ENCODE measurements at regions not wholly inside any gene's neighbourhood (a gene's known extent, or its start where the extent isn't known, plus 50 kb on each side); places are given as distances from the start of the nearest gene placed in this dataset.

- Histone ChIP-seq H3K27ac (ENCODE audit: low read depth, low read length) (no peak overlapping the region), H3K4me1 (ENCODE audit: control insufficient read depth, insufficient read depth, low read length) (peaks cover 14% of the 10 kb centered on the region; the same call in 1 of the 2 replicates), H3K9ac (ENCODE audit: low read depth, low read length) (no peak overlapping the region), H3K27me3 (ENCODE audit: control insufficient read depth, insufficient read depth, low read length) (no peaks in the 10 kb centered on the region), H3K9me3 (ENCODE audit: control insufficient read depth, insufficient read depth, low read length) (no peaks in the 10 kb centered on the region), H3K4me3 (ENCODE audit: low read depth, low read length) (no peak overlapping the region), H3K36me3 (ENCODE audit: control insufficient read depth, insufficient read depth, low read length) (no peaks in the 10 kb centered on the region)
Observed at GRCh38 chr2:103921161-103921560, 932.8 kb upstream of the POU3F3 start.

DNA sequence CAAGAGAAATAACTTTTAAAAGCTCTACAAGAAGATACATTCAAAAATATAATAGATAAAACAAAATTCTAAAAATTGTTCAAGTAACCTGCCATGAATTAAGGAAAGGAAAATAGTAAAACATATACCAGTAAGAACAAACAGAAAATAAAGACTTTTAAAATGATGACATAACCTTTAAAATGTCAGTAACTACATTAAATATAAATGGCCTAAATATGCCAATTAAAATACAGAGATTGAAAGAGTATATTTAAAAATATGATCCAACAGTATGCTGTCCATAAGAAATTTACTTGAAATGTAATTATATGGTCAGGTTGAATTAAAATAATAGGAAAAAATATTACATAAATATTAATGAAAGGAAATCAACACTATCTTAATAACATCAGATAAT lies 911.7 kb upstream of the POU3F3 start:
- Histone ChIP-seq H3K4me1 (ENCODE audit: control insufficient read depth, insufficient read depth, low read length) (no peaks in the 10 kb centered on the region), H3K9ac (ENCODE audit: low read depth, low read length) (no peak overlapping the region), H3K27me3 (ENCODE audit: control insufficient read depth, insufficient read depth, low read length) (no peaks in the 10 kb centered on the region), H3K27ac (ENCODE audit: low read depth, low read length) (no peak overlapping the region), H3K4me3 (ENCODE audit: low read depth, low read length) (no peak overlapping the region), H3K9me3 (ENCODE audit: control insufficient read depth, insufficient read depth, low read length) (peaks cover 8% of the 10 kb centered on the region; the same call in 1 of the 2 replicates), H3K36me3 (ENCODE audit: control insufficient read depth, insufficient read depth, low read length) (no peaks in the 10 kb centered on the region)

GRCh38 chr2:103945083-103945482 lies 908.8 kb upstream of the POU3F3 start:
- Histone ChIP-seq H3K4me1 (ENCODE audit: control insufficient read depth, insufficient read depth, low read length) (no peaks in the 10 kb centered on the region), H3K9me3 (ENCODE audit: control insufficient read depth, insufficient read depth, low read length) (peaks cover 8% of the 10 kb centered on the region; the same call in 1 of the 2 replicates), H3K27ac (ENCODE audit: low read depth, low read length) (no peak overlapping the region), H3K36me3 (ENCODE audit: control insufficient read depth, insufficient read depth, low read length) (no peaks in the 10 kb centered on the region), H3K27me3 (ENCODE audit: control insufficient read depth, insufficient read depth, low read length) (no peaks in the 10 kb centered on the region), H3K9ac (ENCODE audit: low read depth, low read length) (no peak overlapping the region), H3K4me3 (ENCODE audit: low read depth, low read length) (no peak overlapping the region)

GRCh38 chr2:103959174-103960128 lies 894.5 kb upstream of the POU3F3 start:
- no peaks in the 10 kb centered on the region for H3K9me3 ChIP-seq (ENCODE audit: control insufficient read depth, insufficient read depth, low read length)
- no peak overlapping the region for H3K27ac ChIP-seq (ENCODE audit: low read depth, low read length)
- H3K4me1 ChIP-seq (ENCODE audit: control insufficient read depth, insufficient read depth, low read length): peaks cover 5% of the 10 kb centered on the region; the same call in 1 of the 2 replicates
- H3K4me3 ChIP-seq (ENCODE audit: low read depth, low read length): no peak overlapping the region
- H3K36me3 ChIP-seq (ENCODE audit: control insufficient read depth, insufficient read depth, low read length): no peaks in the 10 kb centered on the region
- H3K9ac ChIP-seq (ENCODE audit: low read depth, low read length): no peak overlapping the region
- no peaks in the 10 kb centered on the region for H3K27me3 ChIP-seq (ENCODE audit: control insufficient read depth, insufficient read depth, low read length)

DNA sequence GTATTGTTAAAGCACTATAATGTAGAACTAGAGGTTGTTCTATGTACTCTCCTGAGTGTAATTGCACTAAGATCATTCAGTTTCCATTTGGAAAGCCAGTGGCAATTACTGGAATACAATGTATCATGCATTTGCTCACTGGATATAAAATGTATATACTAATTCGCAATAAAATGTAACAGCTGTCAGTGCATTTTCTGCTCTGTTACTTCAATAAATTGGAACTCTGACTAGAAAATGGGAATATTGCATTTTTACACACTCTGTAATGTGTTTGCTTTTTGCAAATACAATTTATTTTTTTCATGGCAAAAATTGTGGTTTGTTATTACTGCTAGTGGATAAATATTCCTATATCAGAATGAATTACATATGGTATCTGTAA lies 893.8 kb upstream of the POU3F3 start:
- H3K36me3 ChIP-seq (ENCODE audit: control insufficient read depth, insufficient read depth, low read length): no peaks in the 10 kb centered on the region
- no peaks in the 10 kb centered on the region for H3K9me3 ChIP-seq (ENCODE audit: control insufficient read depth, insufficient read depth, low read length)
- H3K4me1 ChIP-seq (ENCODE audit: control insufficient read depth, insufficient read depth, low read length): peaks cover 5% of the 10 kb centered on the region; the same call in 1 of the 2 replicates
- H3K27me3 ChIP-seq (ENCODE audit: control insufficient read depth, insufficient read depth, low read length): no peaks in the 10 kb centered on the region
- no peak overlapping the region for H3K4me3 ChIP-seq (ENCODE audit: low read depth, low read length)
- H3K27ac ChIP-seq (ENCODE audit: low read depth, low read length): no peak overlapping the region
- H3K9ac ChIP-seq (ENCODE audit: low read depth, low read length): no peak overlapping the region

DNA sequence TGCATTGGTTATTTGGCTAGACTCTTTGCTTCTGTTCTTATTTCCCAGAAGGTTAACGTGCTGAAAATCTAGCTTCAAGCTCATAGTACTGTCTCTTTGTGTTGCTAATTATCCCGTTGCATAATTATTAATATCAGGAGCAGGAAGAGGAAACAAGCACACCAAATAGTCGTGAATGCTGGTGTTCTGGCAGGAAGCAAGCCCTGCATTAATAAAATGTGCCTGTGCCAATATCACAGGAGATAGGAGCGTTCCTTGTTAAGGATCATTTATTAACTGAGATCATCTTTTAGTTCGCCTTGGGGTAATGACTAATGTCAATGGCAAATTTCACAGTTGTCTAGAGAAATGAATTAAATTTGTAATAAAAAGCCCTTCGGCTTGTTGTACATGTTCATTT lies 893.0 kb upstream of the POU3F3 start:
- H3K27ac ChIP-seq (ENCODE audit: low read depth, low read length): no peak overlapping the region
- no peaks in the 10 kb centered on the region for H3K9me3 ChIP-seq (ENCODE audit: control insufficient read depth, insufficient read depth, low read length)
- no peaks in the 10 kb centered on the region for H3K36me3 ChIP-seq (ENCODE audit: control insufficient read depth, insufficient read depth, low read length)
- no peak overlapping the region for H3K4me3 ChIP-seq (ENCODE audit: low read depth, low read length)
- peaks cover 5% of the 10 kb centered on the region; the same call in 1 of the 2 replicates for H3K4me1 ChIP-seq (ENCODE audit: control insufficient read depth, insufficient read depth, low read length)
- no peak overlapping the region for H3K9ac ChIP-seq (ENCODE audit: low read depth, low read length)
- H3K27me3 ChIP-seq (ENCODE audit: control insufficient read depth, insufficient read depth, low read length): no peaks in the 10 kb centered on the region

DNA sequence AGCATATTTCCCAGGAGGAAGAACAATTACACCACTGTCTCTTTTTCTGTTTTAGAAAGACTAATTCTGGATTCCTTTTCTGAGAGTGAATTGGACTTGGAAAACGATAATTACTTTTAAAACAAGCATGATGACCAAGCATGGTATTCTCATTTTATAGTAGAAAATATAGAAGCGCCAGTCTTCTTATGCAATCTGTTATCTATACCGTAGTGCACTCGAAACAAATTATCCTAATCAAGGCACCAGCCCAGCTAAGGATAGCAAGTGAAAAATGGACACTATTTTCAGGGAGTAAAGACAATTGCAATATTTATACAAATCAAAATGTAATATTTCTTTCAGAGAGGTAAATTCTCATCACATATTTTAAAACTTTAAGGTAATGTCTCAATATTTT lies 892.1 kb upstream of the POU3F3 start:
- no peak overlapping the region for H3K9ac ChIP-seq (ENCODE audit: low read depth, low read length)
- H3K27ac ChIP-seq (ENCODE audit: low read depth, low read length): no peak overlapping the region
- peaks cover 5% of the 10 kb centered on the region; the same call in 1 of the 2 replicates for H3K4me1 ChIP-seq (ENCODE audit: control insufficient read depth, insufficient read depth, low read length)
- H3K36me3 ChIP-seq (ENCODE audit: control insufficient read depth, insufficient read depth, low read length): no peaks in the 10 kb centered on the region
- no peak overlapping the region for H3K4me3 ChIP-seq (ENCODE audit: low read depth, low read length)
- no peaks in the 10 kb centered on the region for H3K27me3 ChIP-seq (ENCODE audit: control insufficient read depth, insufficient read depth, low read length)
- no peaks in the 10 kb centered on the region for H3K9me3 ChIP-seq (ENCODE audit: control insufficient read depth, insufficient read depth, low read length)

DNA sequence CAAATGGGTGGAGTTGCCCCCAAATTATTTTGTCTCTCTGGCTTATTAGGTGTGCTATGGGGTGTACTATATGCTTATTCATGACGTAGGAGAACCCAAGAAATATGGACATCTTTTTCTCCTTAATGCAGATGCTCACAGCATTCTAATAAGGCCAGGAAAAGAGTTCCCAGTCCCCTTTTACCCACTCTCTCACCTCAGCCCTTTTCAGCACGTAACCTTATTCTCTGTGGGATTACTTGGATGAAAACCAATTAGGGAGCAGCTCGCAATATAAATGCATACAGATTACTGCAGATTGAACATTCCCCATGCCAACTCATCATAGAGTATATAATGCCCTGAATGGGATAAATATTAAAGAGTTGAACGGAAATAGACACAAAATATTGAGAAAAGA lies 891.2 kb upstream of the POU3F3 start:
- Histone ChIP-seq H3K9me3 (ENCODE audit: control insufficient read depth, insufficient read depth, low read length) (no peaks in the 10 kb centered on the region), H3K9ac (ENCODE audit: low read depth, low read length) (no peak overlapping the region), H3K4me1 (ENCODE audit: control insufficient read depth, insufficient read depth, low read length) (peaks cover 5% of the 10 kb centered on the region; the same call in 1 of the 2 replicates), H3K27ac (ENCODE audit: low read depth, low read length) (no peak overlapping the region), H3K27me3 (ENCODE audit: control insufficient read depth, insufficient read depth, low read length) (no peaks in the 10 kb centered on the region), H3K36me3 (ENCODE audit: control insufficient read depth, insufficient read depth, low read length) (no peaks in the 10 kb centered on the region), H3K4me3 (ENCODE audit: low read depth, low read length) (no peak overlapping the region)

DNA sequence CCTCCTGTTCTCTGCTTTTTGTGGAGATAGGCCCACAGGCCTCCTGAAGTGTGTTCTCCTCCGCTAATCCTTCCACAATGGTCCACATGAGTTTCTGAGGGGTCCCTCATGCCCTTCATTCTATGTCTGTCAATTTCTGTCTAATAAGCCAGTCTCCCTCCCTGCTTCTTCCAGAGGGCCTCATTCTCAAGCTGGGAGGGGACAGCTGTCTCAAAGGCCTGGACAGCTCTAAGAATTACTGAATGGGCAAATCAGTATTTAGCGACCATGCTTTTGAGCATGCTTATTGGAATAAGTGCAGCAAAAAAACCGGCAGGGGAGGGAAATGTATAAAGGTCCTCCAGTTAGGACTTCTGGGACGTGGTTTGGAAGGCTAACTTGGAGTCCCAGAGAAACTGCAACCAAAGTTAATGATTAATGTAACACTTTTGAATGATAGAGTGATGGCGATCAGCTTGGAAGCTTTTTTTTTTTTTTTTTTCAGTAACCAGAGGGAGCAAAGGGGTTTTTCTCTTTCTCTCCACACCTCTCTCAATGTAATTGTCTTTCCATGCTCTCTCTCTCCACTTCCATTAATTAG lies 890.7 kb upstream of the POU3F3 start:
- no peak overlapping the region for H3K27ac ChIP-seq (ENCODE audit: low read depth, low read length)
- H3K27me3 ChIP-seq (ENCODE audit: control insufficient read depth, insufficient read depth, low read length): no peaks in the 10 kb centered on the region
- H3K4me3 ChIP-seq (ENCODE audit: low read depth, low read length): no peak overlapping the region
- H3K9ac ChIP-seq (ENCODE audit: low read depth, low read length): no peak overlapping the region
- no peaks in the 10 kb centered on the region for H3K36me3 ChIP-seq (ENCODE audit: control insufficient read depth, insufficient read depth, low read length)
- H3K4me1 ChIP-seq (ENCODE audit: control insufficient read depth, insufficient read depth, low read length): peaks cover 5% of the 10 kb centered on the region; the same call in 1 of the 2 replicates
- H3K9me3 ChIP-seq (ENCODE audit: control insufficient read depth, insufficient read depth, low read length): no peaks in the 10 kb centered on the region

DNA sequence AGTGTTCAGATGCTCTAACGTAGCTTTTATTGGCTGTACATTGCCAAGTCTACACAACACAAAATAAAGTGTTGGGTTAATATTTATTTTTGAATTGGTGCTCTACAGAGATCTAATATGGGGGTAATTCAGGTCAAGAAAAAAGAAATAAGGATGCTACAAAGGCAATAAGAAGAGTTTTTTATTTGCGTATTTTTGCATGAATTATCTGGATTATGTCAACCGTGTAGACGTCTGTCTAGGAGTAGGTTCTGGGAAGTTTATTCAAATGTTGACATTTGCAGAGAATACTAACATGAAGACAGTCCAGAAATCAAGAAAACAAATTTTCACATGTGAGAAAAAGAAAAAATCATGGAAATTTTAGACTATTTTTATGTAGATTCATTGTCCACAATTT lies 876.7 kb upstream of the POU3F3 start:
- no peak overlapping the region for H3K27ac ChIP-seq (ENCODE audit: low read depth, low read length)
- no peak overlapping the region for H3K9ac ChIP-seq (ENCODE audit: low read depth, low read length)
- no peaks in the 10 kb centered on the region for H3K36me3 ChIP-seq (ENCODE audit: control insufficient read depth, insufficient read depth, low read length)
- no peaks in the 10 kb centered on the region for H3K27me3 ChIP-seq (ENCODE audit: control insufficient read depth, insufficient read depth, low read length)
- H3K4me3 ChIP-seq (ENCODE audit: low read depth, low read length): no peak overlapping the region
- H3K4me1 ChIP-seq (ENCODE audit: control insufficient read depth, insufficient read depth, low read length): peaks cover 10% of the 10 kb centered on the region; the same call in 1 of the 2 replicates
- H3K9me3 ChIP-seq (ENCODE audit: control insufficient read depth, insufficient read depth, low read length): no peaks in the 10 kb centered on the region

DNA sequence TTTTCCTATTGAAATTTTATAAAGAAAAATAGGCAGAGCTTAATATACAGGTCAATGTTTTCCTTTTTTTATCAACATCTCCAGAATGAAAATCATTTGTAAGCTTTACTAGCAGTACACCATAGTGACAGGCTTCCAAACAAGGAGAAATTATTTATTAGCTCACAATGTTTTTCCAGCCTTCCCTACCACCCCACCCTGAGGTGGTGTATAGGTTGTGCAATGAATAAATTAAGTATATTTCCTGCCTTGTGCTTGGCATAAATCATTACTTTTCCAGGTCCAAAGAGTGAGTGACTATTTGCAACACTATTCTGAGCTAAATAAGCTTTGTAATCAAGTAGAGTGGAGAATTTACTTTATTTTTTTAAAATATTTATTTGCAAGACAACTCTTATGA lies 876.2 kb upstream of the POU3F3 start:
- Histone ChIP-seq H3K4me1 (ENCODE audit: control insufficient read depth, insufficient read depth, low read length) (peaks cover 10% of the 10 kb centered on the region; the same call in 1 of the 2 replicates), H3K27ac (ENCODE audit: low read depth, low read length) (no peak overlapping the region), H3K9me3 (ENCODE audit: control insufficient read depth, insufficient read depth, low read length) (no peaks in the 10 kb centered on the region), H3K9ac (ENCODE audit: low read depth, low read length) (no peak overlapping the region), H3K36me3 (ENCODE audit: control insufficient read depth, insufficient read depth, low read length) (no peaks in the 10 kb centered on the region), H3K4me3 (ENCODE audit: low read depth, low read length) (no peak overlapping the region), H3K27me3 (ENCODE audit: control insufficient read depth, insufficient read depth, low read length) (no peaks in the 10 kb centered on the region)
